Inferior parietal cortex (tissue), 1 donor: ENCODE measurements at regions not wholly inside any gene's neighbourhood (a gene's known extent, or its start where the extent isn't known, plus 50 kb on each side); places are given as distances from the start of the nearest gene placed in this dataset.
"Not testable (repeated sequence)": the region's sequence is repeated elsewhere in the genome, so short reads cannot be mapped to it uniquely, and the experiment has no call there.

Experiments
- DNase-seq: peaks from one replicate; pipeline ENCODE4 v3.0.0-alpha.2; 2016; ENCODE audit errors: extremely low spot score

- no peak for DNase-seq
These were observed 154.5 kb upstream of the ZNF217 start for GRCh38 chr20:53748176-53748575.

DNA sequence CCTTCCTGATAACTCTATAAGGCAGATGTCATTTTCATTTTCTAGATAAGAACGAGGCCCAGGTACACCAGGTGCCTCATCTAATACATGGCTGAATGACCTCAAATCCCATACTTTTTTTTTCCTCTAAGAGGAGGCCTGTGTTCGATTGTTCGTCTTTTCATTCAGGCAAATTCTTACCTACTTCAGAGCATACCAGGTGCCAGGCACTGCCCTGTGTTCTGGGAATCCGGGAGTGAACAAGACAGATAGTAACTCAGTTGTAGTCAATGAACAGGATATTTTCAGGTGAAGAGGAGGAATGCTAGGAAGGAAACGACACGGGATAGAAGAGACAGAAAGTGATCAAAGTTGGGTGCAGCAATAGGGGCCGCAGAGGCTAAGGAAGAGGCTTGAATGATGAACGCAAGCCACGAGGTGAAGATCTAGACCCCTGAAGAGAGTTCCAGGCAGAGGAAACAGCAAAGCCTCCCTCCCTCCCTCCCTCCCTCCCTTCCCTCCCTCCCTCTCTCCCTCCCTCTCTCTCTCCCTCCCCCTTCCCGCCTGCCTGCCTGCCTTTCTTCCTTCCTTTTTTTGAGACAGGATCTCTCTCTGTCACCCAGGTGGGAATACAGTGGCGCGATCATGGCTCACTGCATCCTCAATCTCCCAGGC, 150.1 kb upstream of the ZNF217 start:
- DNase-seq: no peak

DNA sequence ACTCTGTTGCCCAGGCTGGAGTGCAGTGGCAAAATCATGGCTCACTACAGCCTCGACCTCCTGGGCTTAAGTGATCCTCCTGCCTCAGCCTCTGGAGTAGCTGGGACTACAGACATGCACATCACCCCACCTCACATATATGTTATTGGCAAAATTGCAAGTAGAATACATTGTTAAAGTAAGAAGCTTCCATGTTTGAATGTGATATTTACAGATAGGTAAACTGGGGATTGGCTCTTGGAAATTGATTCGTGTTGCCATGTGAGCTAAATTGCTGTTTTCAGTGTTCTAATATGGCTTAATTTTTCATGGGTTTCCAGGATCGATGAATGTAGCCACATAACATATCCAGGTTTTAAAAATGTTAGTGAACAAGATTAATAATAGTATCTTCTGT, 149.0 kb upstream of the ZNF217 start:
- DNase-seq: no peak

DNA sequence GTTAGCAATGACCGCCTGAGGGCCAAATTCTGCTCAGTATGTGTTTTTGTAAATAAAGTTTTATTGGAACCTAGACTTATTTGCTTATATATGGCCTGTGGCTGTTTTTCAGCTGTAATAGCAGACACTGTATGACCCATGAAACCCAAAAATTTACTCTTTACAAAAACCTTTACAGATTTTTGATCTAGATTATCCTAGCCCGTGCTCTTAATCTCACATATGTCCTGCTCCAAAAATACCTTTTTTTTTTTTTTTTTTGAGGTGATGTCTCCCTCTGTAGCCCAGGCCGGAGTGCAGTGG, 148.0 kb upstream of the ZNF217 start:
- no peak for DNase-seq

DNA sequence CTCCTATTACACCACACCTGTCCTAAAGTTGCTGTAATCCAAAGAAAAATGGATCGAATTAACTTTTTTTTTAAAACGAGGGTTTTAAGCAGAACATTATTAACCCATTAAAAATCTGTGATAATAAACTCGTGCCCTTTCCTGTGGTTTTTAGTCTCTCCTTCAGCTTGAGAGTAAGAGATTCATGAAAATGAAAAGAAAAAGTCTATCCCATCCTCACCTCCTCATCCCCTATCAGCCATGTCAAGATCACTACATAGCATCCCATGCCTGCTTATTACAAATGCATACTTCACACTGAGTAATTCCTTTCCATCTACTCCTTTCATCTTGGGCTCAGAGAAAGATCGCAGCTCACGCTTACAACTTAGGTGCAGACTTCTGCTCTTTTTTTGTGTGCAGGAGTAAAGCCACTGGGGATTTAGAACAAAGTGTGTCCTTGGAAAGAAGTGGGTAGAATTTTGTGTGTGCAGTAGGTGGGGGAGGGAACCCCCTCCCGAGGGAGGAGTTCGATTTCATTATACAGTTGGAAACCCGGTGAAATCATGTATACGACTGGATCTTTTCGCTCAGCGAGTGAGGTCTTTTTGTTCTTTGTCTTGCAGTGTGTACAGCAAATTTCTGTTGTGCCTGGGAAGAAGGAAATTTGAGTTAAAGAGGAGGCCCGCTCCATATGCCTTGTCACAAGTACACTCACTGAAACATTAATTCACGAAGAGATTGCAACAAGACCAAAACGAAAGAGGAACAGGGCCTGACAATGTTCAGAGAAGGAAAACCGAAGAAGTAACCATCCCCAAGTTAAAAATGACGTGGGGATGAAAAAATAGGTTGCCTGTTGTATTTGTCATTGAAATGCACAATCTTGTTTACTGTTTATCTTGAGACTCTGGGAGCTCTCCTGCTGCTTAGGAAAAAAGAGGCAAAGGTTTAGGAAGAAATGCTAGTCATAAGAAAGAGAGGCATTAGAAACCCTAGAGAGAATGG, 146.5 kb upstream of the ZNF217 start:
- no peak for DNase-seq

GRCh38 chr20:53738945-53739798, 145.5 kb upstream of the ZNF217 start:
- no peak for DNase-seq

- no peak for DNase-seq
These were observed 144.7 kb upstream of the ZNF217 start for GRCh38 chr20:53738039-53738944.

- no peak for DNase-seq
These were observed 143.9 kb upstream of the ZNF217 start for GRCh38 chr20:53737396-53738038.

- no peak for DNase-seq
These were observed 143.2 kb upstream of the ZNF217 start for GRCh38 chr20:53736757-53737395.

DNA sequence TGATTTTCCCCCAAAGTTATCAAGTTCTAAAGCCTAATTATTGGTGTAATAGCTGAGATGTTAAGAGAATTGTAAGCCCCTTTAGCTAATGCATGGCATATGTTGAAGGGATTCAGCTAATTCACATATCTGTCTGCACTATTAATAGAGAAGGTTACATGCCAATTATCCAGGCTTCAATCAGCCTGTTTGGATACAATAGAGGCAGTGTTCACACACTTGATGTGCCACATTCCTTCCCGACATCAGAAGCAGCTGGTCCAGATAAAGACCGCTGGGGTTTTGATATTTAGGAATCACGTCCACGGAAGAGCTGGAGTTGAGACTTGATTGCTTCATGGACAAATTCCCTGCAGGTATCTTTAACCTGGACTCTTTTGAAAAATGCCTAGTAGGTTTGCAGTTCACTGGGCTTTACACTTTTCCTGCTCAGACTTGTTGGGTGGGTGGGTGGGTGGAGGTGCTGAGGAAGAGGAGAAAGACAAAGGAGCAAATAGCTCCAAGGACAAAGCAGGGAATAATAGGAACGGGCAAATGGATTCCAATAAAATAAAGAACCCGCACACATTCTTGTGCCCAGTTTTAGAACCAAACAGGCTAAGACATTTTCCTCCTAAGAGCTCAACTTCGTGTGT, 142.6 kb upstream of the ZNF217 start:
- no peak for DNase-seq

GRCh38 chr20:53735536-53736050, 142.0 kb upstream of the ZNF217 start:
- DNase-seq: no peak

DNA sequence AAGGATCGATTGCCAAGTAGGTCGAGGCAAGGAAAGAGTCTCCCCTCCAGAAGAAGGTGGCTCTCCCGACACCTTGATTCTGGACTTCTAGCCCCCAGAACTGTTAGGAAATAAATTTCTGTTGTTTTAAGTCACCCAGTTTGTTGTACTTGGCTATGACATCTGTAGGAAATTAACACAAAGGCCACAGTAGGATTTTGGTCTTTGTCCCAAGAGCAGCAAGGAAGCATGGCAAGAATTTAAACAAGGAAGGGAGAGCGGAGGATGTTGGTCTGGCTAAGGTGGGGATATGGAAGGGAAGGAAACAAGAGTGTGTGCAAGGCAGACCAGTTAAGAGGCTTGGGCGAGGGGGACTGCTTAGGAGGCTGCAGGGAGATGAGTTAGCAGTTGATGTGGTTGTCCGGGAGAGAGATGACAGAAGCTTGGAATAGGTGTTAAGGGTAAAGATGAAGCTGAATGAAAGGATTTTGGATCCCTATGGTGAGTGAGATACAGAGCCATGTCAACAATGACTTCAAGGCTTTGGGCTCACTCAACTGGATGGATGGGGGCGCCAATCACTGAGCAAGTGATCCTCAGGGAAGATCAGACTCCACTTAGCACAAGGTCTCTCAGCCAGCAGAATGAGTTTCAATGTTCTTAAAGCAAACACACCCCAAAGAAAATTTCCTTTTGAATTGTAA, 140.5 kb upstream of the ZNF217 start:
- no peak for DNase-seq

DNA sequence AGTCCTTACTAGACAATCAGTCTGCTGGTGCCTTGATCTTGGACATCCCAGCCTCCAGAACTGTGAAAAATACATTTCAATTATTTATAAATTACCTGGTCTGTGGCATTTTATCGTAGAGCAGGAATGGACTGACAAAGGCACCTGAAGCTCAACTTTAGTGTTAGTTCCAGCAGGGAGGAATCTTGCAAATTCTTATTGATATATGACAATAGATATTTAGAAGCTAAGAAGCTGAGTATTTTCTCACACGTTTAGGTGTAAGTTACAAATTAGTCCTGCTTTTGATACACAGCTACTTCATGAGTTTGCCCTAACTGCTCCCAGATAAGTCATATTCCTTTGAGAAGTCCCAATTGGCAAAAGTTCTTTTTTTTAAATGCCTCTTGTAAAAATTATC, 138.0 kb upstream of the ZNF217 start:
- no peak for DNase-seq

DNA sequence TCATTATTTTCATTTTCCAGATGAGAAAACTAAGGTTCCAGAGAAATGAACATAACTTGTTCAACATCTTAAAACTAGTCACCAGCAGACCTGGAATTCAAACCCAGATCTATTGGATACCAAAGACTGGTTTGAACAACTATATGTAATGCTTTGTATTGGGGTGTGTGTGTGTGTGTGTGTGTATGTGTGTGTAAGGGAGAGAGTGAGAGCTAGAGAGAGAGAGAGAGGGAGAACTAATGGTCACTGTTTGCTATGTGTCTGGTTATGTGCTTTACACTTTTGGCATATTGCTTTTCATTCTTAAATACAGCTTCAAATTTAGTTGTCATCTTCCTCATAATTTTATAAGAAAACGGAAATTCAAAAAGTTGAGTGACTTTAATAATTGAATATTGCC, 134.7 kb upstream of the ZNF217 start:
- DNase-seq: no peak

DNA sequence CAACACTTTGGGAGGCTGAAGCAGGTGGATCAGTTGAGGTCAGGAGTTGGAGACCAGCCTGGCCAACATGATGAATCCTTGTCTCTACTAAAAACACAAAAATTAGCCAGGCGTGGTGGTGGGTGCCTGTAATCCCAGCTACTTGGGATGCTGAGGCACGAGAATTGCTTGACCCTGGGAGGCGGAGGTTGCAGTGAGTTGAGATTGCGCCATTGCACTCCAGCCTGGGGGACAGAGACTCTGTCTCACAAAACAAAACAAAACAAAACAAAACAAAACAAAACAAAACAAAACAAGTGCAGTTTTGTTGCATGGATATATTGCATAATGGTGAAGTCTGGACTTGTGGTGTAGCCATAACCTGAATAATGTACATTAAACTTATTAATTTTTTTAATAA, 133.6 kb upstream of the ZNF217 start:
- not testable (repeated sequence) for DNase-seq

DNA sequence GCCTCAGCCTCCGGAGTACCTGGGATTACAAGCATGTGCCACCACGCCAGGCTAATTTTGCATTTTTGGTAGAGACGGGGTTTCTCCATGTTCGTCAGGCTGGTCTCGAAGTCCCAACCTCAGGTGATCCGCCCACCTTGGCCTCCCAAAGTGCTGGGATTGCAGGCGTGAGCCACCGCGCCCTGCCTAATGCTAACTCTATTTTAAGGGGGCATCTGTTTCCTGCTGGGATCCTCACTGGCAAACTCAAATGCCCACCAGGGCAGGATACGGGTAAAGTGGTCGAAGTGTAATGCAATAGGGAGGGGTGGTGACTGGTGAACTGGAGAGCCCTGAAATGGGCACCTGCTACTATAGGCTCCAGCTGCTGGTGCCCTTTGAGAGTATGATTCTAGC, 131.9 kb upstream of the ZNF217 start:
- DNase-seq: no peak

DNA sequence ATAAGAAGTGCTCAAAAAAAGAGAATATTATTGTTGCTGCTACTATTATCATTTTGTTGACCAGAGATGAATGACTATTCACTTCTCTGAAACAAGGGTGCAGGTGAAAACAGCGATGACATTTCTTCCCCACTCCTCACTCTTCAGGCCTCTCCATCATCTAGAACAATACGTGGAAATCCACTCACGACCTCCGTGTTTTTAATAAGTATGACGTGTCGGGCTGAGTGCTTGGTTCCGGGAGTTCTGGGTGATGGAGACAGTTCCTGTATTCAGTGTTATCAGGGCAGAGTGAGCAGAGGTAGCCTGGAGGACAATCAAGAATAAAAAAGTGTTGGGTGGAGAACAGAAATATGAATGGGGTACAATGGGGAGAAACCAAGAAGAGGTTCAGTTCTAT, 130.0 kb upstream of the ZNF217 start:
- no peak for DNase-seq

DNA sequence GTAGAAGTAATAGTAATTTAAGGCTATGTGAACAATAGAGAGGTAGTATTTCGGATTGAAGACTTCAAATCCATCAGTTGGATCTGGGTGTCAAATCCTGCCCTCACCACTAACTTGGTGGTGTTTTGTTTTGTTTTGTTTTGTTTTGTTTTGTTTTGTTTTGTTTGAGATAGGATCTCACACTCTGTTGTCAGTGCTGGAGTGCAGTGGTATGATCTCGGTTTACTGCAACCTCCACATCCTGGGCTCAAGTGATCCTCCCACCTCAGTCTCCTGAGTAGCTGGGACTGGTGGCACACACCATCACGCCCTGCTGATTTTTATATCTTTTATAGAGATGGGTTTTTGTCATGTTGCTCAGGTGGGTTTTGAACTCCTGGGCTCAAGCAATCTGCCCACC, 129.4 kb upstream of the ZNF217 start:
- no peak for DNase-seq

DNA sequence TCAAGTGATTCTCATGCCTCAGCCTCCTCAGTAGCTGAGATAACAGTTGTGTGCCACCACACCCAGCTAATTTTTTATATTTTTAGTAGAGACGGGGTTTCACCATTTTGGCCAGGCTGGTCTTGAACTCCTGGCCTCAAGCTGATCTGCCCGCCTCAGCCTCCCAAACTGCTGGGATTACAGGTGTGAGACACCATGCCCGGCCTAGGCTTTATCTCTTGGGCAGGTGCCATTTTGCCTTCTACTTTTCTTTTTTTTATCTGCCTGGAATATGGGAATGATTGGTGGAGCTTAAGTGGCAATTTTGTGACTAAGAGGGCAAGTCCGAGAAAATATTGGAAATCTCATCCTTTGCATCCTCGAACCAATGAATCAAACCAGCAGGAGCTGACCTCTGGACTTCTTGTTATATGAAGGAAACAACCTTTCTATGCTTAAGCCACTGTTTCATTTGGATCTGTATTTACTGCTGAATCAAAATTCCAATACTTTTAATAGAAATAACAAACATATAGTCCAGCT, 128.9 kb upstream of the ZNF217 start:
- DNase-seq: no peak
